ENCODE measurements at regions not wholly inside any gene's neighbourhood (a gene's known extent, or its start where the extent isn't known, plus 50 kb on each side); places are given as distances from the start of the nearest gene placed in this dataset.
"Not testable (repeated sequence)": the region's sequence is repeated elsewhere in the genome, so short reads cannot be mapped to it uniquely, and the experiment has no call there.

DNA sequence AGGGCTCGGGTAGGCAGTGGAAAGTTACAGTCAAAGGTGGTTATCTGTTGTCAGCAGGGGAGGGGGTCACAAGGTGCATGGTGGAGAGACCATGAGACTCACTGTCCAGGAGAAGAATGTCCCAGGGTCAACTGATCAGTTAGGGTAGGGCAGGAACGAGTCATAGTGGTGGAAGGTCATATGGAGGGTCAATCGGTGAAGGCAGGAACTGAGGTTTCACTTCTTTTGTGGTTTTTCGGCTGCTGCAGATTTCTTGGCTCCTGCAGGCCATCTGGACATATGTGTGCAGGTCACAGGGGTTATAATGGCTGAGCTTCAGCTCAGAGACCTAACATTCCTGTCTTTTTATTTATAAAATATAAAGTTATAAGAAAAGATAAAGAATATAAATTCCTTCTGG is 506.2 kb upstream of the ROBO2 start:
- H3K9ac ChIP-seq (ENCODE audit: control insufficient read depth, insufficient read depth, low read length); POLR2A ChIA-PET; H3K4me3 ChIP-seq; H3K4me2 ChIP-seq (ENCODE audit: control insufficient read depth, insufficient read depth); H3K79me2 ChIP-seq (ENCODE audit: control insufficient read depth, insufficient read depth, low read length); in situ Hi-C loops (cut with MboI); H3K4me1 ChIP-seq (ENCODE audit: control insufficient read depth, insufficient read depth, low read length); H3K36me3 ChIP-seq (ENCODE audit: control insufficient read depth in 2 of 2, insufficient read depth in 2 of 2, low read length in 1 of 2); H3K27ac ChIP-seq (ENCODE audit: control insufficient read depth, insufficient read depth); H4K20me1 ChIP-seq (ENCODE audit: control insufficient read depth, insufficient read depth); H2AFZ ChIP-seq (ENCODE audit: control insufficient read depth, low read depth, low read length); H3K9me3 ChIP-seq (replicated peaks; ENCODE audit: control insufficient read depth, insufficient read depth, low read length); DNase-seq (ENCODE audit: low read depth, low spot score); SMC1A ChIA-PET (ENCODE audit: uncharacterized antibody, unreplicated experiment); BruUV-seq (replicated peaks); H3K27me3 ChIP-seq (replicated peaks in 1 of 2; ENCODE audit: control insufficient read depth in 2 of 2, insufficient read depth in 2 of 2, low read length in 1 of 2); RAD21 ChIA-PET (ENCODE audit: unreplicated experiment): not testable (repeated sequence)
- peak; percentile 25 for ATAC-seq
- CTCF ChIA-PET = interaction anchor here (0.9 kb wide), 1 partner anchor 11 kb away, joined by 3 read pairs; no protein-coding TSS in a partner anchor
- FAIRE-seq = peak; percentile 66
- intact Hi-C loops (cut with micrococcal nuclease; ENCODE audit: unreplicated experiment) = loop anchor here (5.0 kb wide), 1 partner anchor 359 kb away; no protein-coding TSS in a partner anchor
- WGBS (ENCODE audit: insufficient coverage, insufficient replicate concordance, low lambda C conversion rate, missing lambda C conversion rate) = 8% methylated on average over 4 of the region's 4 CpGs
- TF ChIP-seq RUNX3 (IDR thresholded peaks at IDR 0.05; ENCODE audit: low read length) = peak; percentile 83
- peak; percentile 64 for TF ChIP-seq IKZF1 (conservative IDR thresholded peaks at IDR 0.05)
- peak; percentile 91 for TF ChIP-seq NR2F1 (conservative IDR thresholded peaks at IDR 0.05)
- TF ChIP-seq NBN (IDR thresholded peaks at IDR 0.05) = 0 out of 2 replicates have a peak, but pooled peaks have one; percentile 25
- TF ChIP-seq EED (IDR thresholded peaks at IDR 0.05; ENCODE audit: low read depth) = peak; percentile 73
- TF ChIP-seq NFIC (IDR thresholded peaks at IDR 0.05; ENCODE audit: low read depth, low read length) = 0 out of 2 replicates have a peak, but pooled peaks have one; percentile 12
- peak in 1 of 2 experiments; percentile 47; a peak in 2 of 4 replicates for TF ChIP-seq IKZF2 (IDR thresholded peaks at IDR 0.05)
- TF ChIP-seq CBFB (IDR thresholded peaks at IDR 0.05; ENCODE audit: low read depth) = 0 out of 2 replicates have a peak, but pooled peaks have one; percentile 46
- TF ChIP-seq RELB (IDR thresholded peaks at IDR 0.05; ENCODE audit: low read depth) = 0 out of 2 replicates have a peak, but pooled peaks have one; percentile 50
- 0 out of 2 replicates have a peak, but pooled peaks have one; percentile 13 for TF ChIP-seq ATF7 (IDR thresholded peaks at IDR 0.05; ENCODE audit: low read depth)
